ENCODE measurements at regions not wholly inside any gene's neighbourhood (a gene's known extent, or its start where the extent isn't known, plus 50 kb on each side); places are given as distances from the start of the nearest gene placed in this dataset.

DNA sequence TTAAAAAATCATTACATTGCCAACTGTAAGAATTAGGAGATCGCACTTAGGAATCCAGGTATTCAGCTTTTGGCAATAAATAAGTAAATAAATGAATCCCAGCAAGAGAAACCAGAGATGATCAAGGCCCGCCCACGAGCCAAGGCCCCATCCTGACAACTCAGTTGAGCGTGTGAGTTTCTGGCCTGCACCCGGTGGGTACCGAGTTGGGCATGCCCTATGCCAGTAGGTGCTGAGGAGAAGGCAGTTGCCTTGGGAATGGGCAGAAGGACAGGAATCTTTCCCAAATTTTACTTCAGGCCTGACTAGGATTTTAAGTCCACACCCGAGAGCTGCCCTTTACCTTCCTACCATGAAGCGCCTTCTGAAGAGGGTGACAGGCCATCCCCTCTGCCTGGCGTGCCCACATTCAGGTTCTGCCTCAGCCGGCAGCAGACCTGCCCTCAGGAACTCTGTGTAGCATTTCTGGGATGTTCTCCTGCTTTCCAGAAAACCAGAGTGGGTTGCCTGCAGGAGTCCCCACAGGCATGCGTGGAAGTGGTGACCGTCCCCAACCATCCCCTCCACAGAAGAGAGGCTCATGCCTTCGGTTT lies 99.3 kb upstream of the ALDH1A3 start:
- no peak overlapping the region for H3K27ac ChIP-seq
- no peak for TF ChIP-seq POLR2A (IDR thresholded peaks at IDR 0.05)
- TF ChIP-seq POLR2AphosphoS5 (IDR thresholded peaks at IDR 0.05) = no peak
- TF ChIP-seq, protein P1, sequence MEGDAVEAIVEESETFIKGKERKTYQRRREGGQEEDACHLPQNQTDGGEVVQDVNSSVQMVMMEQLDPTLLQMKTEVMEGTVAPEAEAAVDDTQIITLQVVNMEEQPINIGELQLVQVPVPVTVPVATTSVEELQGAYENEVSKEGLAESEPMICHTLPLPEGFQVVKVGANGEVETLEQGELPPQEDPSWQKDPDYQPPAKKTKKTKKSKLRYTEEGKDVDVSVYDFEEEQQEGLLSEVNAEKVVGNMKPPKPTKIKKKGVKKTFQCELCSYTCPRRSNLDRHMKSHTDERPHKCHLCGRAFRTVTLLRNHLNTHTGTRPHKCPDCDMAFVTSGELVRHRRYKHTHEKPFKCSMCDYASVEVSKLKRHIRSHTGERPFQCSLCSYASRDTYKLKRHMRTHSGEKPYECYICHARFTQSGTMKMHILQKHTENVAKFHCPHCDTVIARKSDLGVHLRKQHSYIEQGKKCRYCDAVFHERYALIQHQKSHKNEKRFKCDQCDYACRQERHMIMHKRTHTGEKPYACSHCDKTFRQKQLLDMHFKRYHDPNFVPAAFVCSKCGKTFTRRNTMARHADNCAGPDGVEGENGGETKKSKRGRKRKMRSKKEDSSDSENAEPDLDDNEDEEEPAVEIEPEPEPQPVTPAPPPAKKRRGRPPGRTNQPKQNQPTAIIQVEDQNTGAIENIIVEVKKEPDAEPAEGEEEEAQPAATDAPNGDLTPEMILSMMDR (IDR thresholded peaks at IDR 0.05 in 8 of 11, conservative IDR thresholded peaks at IDR 0.05 in 3 of 11) = no peak
- no peaks in the 10 kb centered on the region for H3K4me1 ChIP-seq
- peaks cover 0 to 2% (median 0%) of the 10 kb centered on the region in 8 donors for H3K9me3 ChIP-seq
- H3K4me3 ChIP-seq = no peak overlapping the region
- WGBS, 5 donors = 87 to 94% (median 92%) methylated on average over 13 of the region's 13 CpGs
- DNase-seq = no peak
- H3K27me3 ChIP-seq (replicated peaks in 1 of 7) = peaks cover 0 to 21% (median 0%) of the 10 kb centered on the region in 7 donors
- H3K36me3 ChIP-seq = no peaks in the 10 kb centered on the region
- intact Hi-C loops (cut with DNase I; ENCODE audit: low total_unique reads) = no loop called here

DNA sequence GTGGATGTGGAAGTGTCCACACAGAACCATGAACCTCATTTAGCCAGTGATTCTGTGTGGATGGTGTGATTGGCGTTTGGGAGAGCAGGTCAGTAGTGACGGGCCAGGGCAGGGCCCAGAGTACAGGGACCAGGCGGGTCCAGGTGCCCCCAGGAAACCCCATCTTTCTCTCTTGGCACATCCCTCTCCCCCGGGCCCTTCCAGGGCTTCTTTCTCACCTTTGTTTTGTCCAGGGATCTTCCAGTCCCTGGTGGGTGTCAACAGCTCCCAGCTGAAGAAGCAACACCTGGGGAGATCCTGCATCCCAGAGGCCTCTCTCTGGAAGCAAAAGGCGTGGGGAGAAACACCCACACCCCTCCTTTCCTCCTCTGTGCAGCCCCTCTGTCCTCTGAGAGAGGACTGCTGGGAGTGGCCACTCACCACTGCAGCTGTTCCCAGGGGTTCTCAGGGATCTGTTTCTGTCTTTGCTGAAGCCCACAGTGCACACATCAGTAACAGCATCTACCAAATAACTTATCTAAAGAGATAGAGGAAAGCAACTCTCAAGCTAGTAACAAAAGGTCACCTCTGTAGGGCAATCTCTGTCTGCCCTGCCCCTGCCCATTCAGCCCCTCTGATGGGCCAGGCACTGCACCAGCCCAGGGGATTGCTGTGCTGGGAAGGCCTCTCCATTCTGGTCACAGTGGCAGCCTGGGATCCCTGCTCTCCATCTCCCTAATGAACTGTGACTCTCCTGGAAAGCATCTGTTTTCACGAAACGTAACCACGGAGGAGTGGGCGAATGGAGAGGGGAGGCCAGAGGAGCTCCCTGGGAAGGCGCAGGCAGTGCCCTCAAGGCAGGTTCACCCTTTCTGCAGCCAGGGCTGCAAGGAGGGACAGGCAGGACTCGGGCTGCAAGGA lies 98.3 kb upstream of the ALDH1A3 start:
- H3K9me3 ChIP-seq = no peaks in the 10 kb centered on the region
- no peak overlapping the region for H3K27ac ChIP-seq
- no peaks in the 10 kb centered on the region for H3K4me1 ChIP-seq
- no peak for DNase-seq
- TF ChIP-seq, protein P1 (IDR thresholded peaks at IDR 0.05 in 8 of 11, conservative IDR thresholded peaks at IDR 0.05 in 3 of 11) = no peak
- TF ChIP-seq POLR2AphosphoS5 (IDR thresholded peaks at IDR 0.05) (no peak), POLR2A (IDR thresholded peaks at IDR 0.05) (no peak)
- H3K4me3 ChIP-seq = no peak overlapping the region
- intact Hi-C loops (cut with DNase I; ENCODE audit: low total_unique reads) = no loop called here
- H3K36me3 ChIP-seq = no peaks in the 10 kb centered on the region
- H3K27me3 ChIP-seq (replicated peaks in 1 of 7) = peaks cover 0 to 21% (median 0%) of the 10 kb centered on the region in 7 donors
- WGBS, 5 donors = 83 to 93% (median 85%) methylated on average over 11 of the region's 11 CpGs

DNA sequence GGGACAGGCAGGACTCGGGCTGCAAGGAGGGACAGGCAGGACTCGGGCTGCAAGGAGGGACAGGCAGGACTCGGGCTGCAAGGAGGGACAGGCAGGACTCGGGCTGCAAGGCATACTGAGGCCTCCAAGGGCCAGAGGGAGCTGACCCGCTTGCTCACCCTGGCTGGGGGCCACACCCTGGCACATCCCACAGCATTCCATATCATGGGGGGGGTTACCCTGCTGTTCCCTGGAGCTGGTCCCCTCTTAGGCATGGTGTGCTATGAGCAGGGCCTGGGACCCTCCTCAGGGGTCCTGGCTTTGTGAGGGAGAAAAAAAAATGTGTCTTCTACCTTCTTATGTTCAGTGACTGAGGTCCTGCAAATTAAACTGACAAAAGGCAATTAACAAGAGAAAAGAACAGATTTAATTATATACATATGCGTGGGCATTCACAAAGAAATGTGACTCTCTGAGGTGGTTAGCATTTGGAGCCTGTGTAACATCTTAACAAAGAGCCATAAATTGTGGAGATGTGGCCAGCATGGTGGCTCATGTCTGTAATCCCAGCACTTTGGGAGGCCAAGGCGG lies 97.6 kb upstream of the ALDH1A3 start:
- DNase-seq = no peak
- Histone ChIP-seq H3K36me3 (no peaks in the 10 kb centered on the region), H3K27ac (no peak overlapping the region), H3K9me3 (no peaks in the 10 kb centered on the region), H3K27me3 (replicated peaks in 1 of 7) (peaks cover 0 to 24% (median 0%) of the 10 kb centered on the region in 7 donors), H3K4me3 (no peak overlapping the region), H3K4me1 (no peaks in the 10 kb centered on the region)
- WGBS, 5 donors = 83 to 92% (median 89%) methylated on average over 5 to 7 of the region's 7 CpGs
- TF ChIP-seq, protein P1 (IDR thresholded peaks at IDR 0.05 in 8 of 11, conservative IDR thresholded peaks at IDR 0.05 in 3 of 11) = no peak
- no peak for TF ChIP-seq POLR2A (IDR thresholded peaks at IDR 0.05)
- TF ChIP-seq POLR2AphosphoS5 (IDR thresholded peaks at IDR 0.05) = no peak
- intact Hi-C loops (cut with DNase I; ENCODE audit: low total_unique reads) = no loop called here

GRCh38 chr15:100783291-100783690 lies 96.3 kb upstream of the ALDH1A3 start:
- Histone ChIP-seq H3K4me1 (no peaks in the 10 kb centered on the region), H3K9me3 (no peaks in the 10 kb centered on the region), H3K27ac (no peak overlapping the region), H3K36me3 (no peaks in the 10 kb centered on the region), H3K4me3 (no peak overlapping the region), H3K27me3 (replicated peaks in 1 of 7) (peaks cover 0 to 37% (median 0%) of the 10 kb centered on the region in 7 donors)
- 85 to 90% (median 85%) methylated on average over 7 of the region's 7 CpGs for WGBS, 5 donors
- DNase-seq = no peak
- TF ChIP-seq POLR2AphosphoS5 (IDR thresholded peaks at IDR 0.05) (no peak), POLR2A (IDR thresholded peaks at IDR 0.05) (no peak)
- TF ChIP-seq, protein P1 (IDR thresholded peaks at IDR 0.05 in 8 of 11, conservative IDR thresholded peaks at IDR 0.05 in 3 of 11) = no peak
- intact Hi-C loops (cut with DNase I; ENCODE audit: low total_unique reads) = no loop called here
